ENCODE measurements at regions not wholly inside any gene's neighbourhood (a gene's known extent, or its start where the extent isn't known, plus 50 kb on each side); places are given as distances from the start of the nearest gene placed in this dataset.

- DNase-seq (ENCODE audit: extremely low spot score), result no peak
- no peaks in the 10 kb centered on the region for H3K36me3 ChIP-seq (ENCODE audit: insufficient read depth)
- H3K4me3 ChIP-seq (ENCODE audit: low read depth, low read length), result no peak overlapping the region
- no peaks in the 10 kb centered on the region for H3K4me1 ChIP-seq (ENCODE audit: insufficient read depth)
- 72% methylated on average over 6 of the region's 6 CpGs for WGBS
- no peak overlapping the region for H3K27ac ChIP-seq (ENCODE audit: low read depth)
These were observed 392.9 kb upstream of the WWC1 start for GRCh38 chr5:167898361-167899042.

- 87% methylated on average over 8 of the region's 8 CpGs for WGBS
- Histone ChIP-seq H3K27ac (ENCODE audit: low read depth) (no peak overlapping the region), H3K4me1 (ENCODE audit: insufficient read depth) (no peaks in the 10 kb centered on the region), H3K36me3 (ENCODE audit: insufficient read depth) (no peaks in the 10 kb centered on the region), H3K4me3 (ENCODE audit: low read depth, low read length) (no peak overlapping the region)
- no peak for DNase-seq (ENCODE audit: extremely low spot score)
These were observed 391.9 kb upstream of the WWC1 start for GRCh38 chr5:167899490-167900070.

- Histone ChIP-seq H3K36me3 (ENCODE audit: insufficient read depth) (no peaks in the 10 kb centered on the region), H3K27ac (ENCODE audit: low read depth) (no peak overlapping the region), H3K4me1 (ENCODE audit: insufficient read depth) (no peaks in the 10 kb centered on the region), H3K4me3 (ENCODE audit: low read depth, low read length) (no peak overlapping the region)
- DNase-seq (ENCODE audit: extremely low spot score), result no peak
- WGBS, result 76% methylated on average over 6 of the region's 6 CpGs
These were observed 391.0 kb upstream of the WWC1 start for GRCh38 chr5:167900340-167900935.

- Histone ChIP-seq H3K4me3 (ENCODE audit: low read depth, low read length) (no peak overlapping the region), H3K27ac (ENCODE audit: low read depth) (no peak overlapping the region), H3K4me1 (ENCODE audit: insufficient read depth) (no peaks in the 10 kb centered on the region), H3K36me3 (ENCODE audit: insufficient read depth) (no peaks in the 10 kb centered on the region)
- 27% methylated on average over 9 of the region's 9 CpGs for WGBS
- DNase-seq (ENCODE audit: extremely low spot score), result no peak
These were observed 389.1 kb upstream of the WWC1 start for GRCh38 chr5:167902298-167902697.

- H3K36me3 ChIP-seq (ENCODE audit: insufficient read depth), result no peaks in the 10 kb centered on the region
These were observed 388.2 kb upstream of the WWC1 start for GRCh38 chr5:167903243-167903642.

GRCh38 chr5:167903659-167904058 lies 387.8 kb upstream of the WWC1 start:
- Histone ChIP-seq H3K36me3 (ENCODE audit: insufficient read depth) (no peaks in the 10 kb centered on the region), H3K27ac (ENCODE audit: low read depth) (no peak overlapping the region), H3K4me3 (ENCODE audit: low read depth, low read length) (no peak overlapping the region), H3K4me1 (ENCODE audit: insufficient read depth) (no peaks in the 10 kb centered on the region)
- DNase-seq (ENCODE audit: extremely low spot score), result no peak
- WGBS, result 72% methylated on average over 2 of the region's 2 CpGs

More at GRCh38 chr5:167903243-167903642, 388.2 kb upstream of the WWC1 start:
- no peak overlapping the region for H3K4me3 ChIP-seq (ENCODE audit: low read depth, low read length)
- H3K4me1 ChIP-seq (ENCODE audit: insufficient read depth), result no peaks in the 10 kb centered on the region
- WGBS, result 89% methylated on average over 4 of the region's 4 CpGs
- DNase-seq (ENCODE audit: extremely low spot score), result no peak
- H3K27ac ChIP-seq (ENCODE audit: low read depth), result no peak overlapping the region

- H3K4me3 ChIP-seq (ENCODE audit: low read depth, low read length), result no peak overlapping the region
- WGBS, result 58% methylated on average over 6 of the region's 6 CpGs
These were observed 385.3 kb upstream of the WWC1 start for GRCh38 chr5:167905919-167906853.

GRCh38 chr5:167908606-167909005 lies 382.8 kb upstream of the WWC1 start:
- no peak overlapping the region for H3K27ac ChIP-seq (ENCODE audit: low read depth)
- no peak for DNase-seq (ENCODE audit: extremely low spot score)
- no peaks in the 10 kb centered on the region for H3K4me1 ChIP-seq (ENCODE audit: insufficient read depth)
- H3K4me3 ChIP-seq (ENCODE audit: low read depth, low read length), result no peak overlapping the region
- no peaks in the 10 kb centered on the region for H3K36me3 ChIP-seq (ENCODE audit: insufficient read depth)

More at GRCh38 chr5:167905919-167906853, 385.3 kb upstream of the WWC1 start:
- no peak overlapping the region for H3K27ac ChIP-seq (ENCODE audit: low read depth)
- H3K4me1 ChIP-seq (ENCODE audit: insufficient read depth), result no peaks in the 10 kb centered on the region
- no peaks in the 10 kb centered on the region for H3K36me3 ChIP-seq (ENCODE audit: insufficient read depth)
- no peak for DNase-seq (ENCODE audit: extremely low spot score)

- 48% methylated on average over 6 of the region's 6 CpGs for WGBS
- H3K36me3 ChIP-seq (ENCODE audit: insufficient read depth), result no peaks in the 10 kb centered on the region
These were observed 378.3 kb upstream of the WWC1 start for GRCh38 chr5:167912941-167913665.

GRCh38 chr5:167915237-167915636 lies 376.2 kb upstream of the WWC1 start:
- no peaks in the 10 kb centered on the region for H3K4me1 ChIP-seq (ENCODE audit: insufficient read depth)
- no peak overlapping the region for H3K27ac ChIP-seq (ENCODE audit: low read depth)
- no peak overlapping the region for H3K4me3 ChIP-seq (ENCODE audit: low read depth, low read length)
- no peaks in the 10 kb centered on the region for H3K36me3 ChIP-seq (ENCODE audit: insufficient read depth)
- WGBS, result 84% methylated on average over 4 of the region's 4 CpGs
- DNase-seq (ENCODE audit: extremely low spot score), result no peak

More at GRCh38 chr5:167912941-167913665, 378.3 kb upstream of the WWC1 start:
- no peak overlapping the region for H3K27ac ChIP-seq (ENCODE audit: low read depth)
- H3K4me3 ChIP-seq (ENCODE audit: low read depth, low read length), result no peak overlapping the region
- no peak for DNase-seq (ENCODE audit: extremely low spot score)
- H3K4me1 ChIP-seq (ENCODE audit: insufficient read depth), result no peaks in the 10 kb centered on the region

GRCh38 chr5:167916261-167916691 lies 375.2 kb upstream of the WWC1 start:
- WGBS, result 56% methylated on average over 8 of the region's 8 CpGs

GRCh38 chr5:167916706-167917105 lies 374.7 kb upstream of the WWC1 start:
- DNase-seq (ENCODE audit: extremely low spot score), result no peak
- WGBS, result 55% methylated on average over 4 of the region's 4 CpGs

More at GRCh38 chr5:167916261-167916691, 375.2 kb upstream of the WWC1 start:
- Histone ChIP-seq H3K4me3 (ENCODE audit: low read depth, low read length) (no peak overlapping the region), H3K36me3 (ENCODE audit: insufficient read depth) (no peaks in the 10 kb centered on the region), H3K27ac (ENCODE audit: low read depth) (no peak overlapping the region), H3K4me1 (ENCODE audit: insufficient read depth) (no peaks in the 10 kb centered on the region)
- no peak for DNase-seq (ENCODE audit: extremely low spot score)

More at GRCh38 chr5:167916706-167917105, 374.7 kb upstream of the WWC1 start:
- Histone ChIP-seq H3K4me3 (ENCODE audit: low read depth, low read length) (no peak overlapping the region), H3K4me1 (ENCODE audit: insufficient read depth) (no peaks in the 10 kb centered on the region), H3K36me3 (ENCODE audit: insufficient read depth) (no peaks in the 10 kb centered on the region), H3K27ac (ENCODE audit: low read depth) (no peak overlapping the region)
